Nephron (organoid): ENCODE measurements at regions not wholly inside any gene's neighbourhood (a gene's known extent, or its start where the extent isn't known, plus 50 kb on each side); places are given as distances from the start of the nearest gene placed in this dataset.
"Not testable (repeated sequence)": the region's sequence is repeated elsewhere in the genome, so short reads cannot be mapped to it uniquely, and the experiment has no call there.

Experiments used
- H3K27ac Mint-ChIP-seq, 3 experiments: 2 replicates each; pipeline ENCODE4 v1.8.0; 2020; ENCODE audit warnings: mixed read lengths in 3 of 3, mild to moderate bottlenecking in 2 of 3, moderate library complexity in 1 of 3
- H3K27me3 Mint-ChIP-seq: 2 replicates; pipeline ENCODE4 v1.8.0; 2021; ENCODE audit warnings: low read depth, mild to moderate bottlenecking, moderate library complexity, mixed read lengths
- H3K36me3 Mint-ChIP-seq: 2 replicates; pipeline ENCODE4 v1.8.0; 2020; ENCODE audit warnings: low read depth, mixed read lengths
- H3K4me1 Mint-ChIP-seq: 2 replicates; pipeline ENCODE4 v1.8.0; 2020; ENCODE audit warnings: mixed read lengths
- H3K4me3 Mint-ChIP-seq, 3 experiments: 2 replicates each; pipeline ENCODE4 v1.8.0; 2020; ENCODE audit warnings: mild to moderate bottlenecking in 3 of 3, mixed read lengths in 3 of 3, moderate library complexity in 2 of 3
- H3K9me3 Mint-ChIP-seq: 2 replicates; pipeline ENCODE4 v1.8.0; 2020; ENCODE audit warnings: mixed read lengths
- CTCF ChIP-seq, 3 experiments: fragments of 200-600 bp; sonication (generic); IDR thresholded peaks; one replicate each; pipeline ENCODE4 v1.5.0; 2021; ENCODE audit warnings: antibody characterized with exemption in 3 of 3; ENCODE audit not compliant: unreplicated experiment in 3 of 3

- Mint-ChIP-seq H3K4me1 (no peaks in the 10 kb centered on the region), H3K27me3 (peaks cover 7% of the 10 kb centered on the region), H3K36me3 (no peaks in the 10 kb centered on the region), H3K9me3 (peaks cover 7% of the 10 kb centered on the region), H3K27ac (no peak overlapping the region), H3K4me3 (no peak overlapping the region)
- TF ChIP-seq CTCF (IDR thresholded peaks at IDR 0.05; ENCODE audit: unreplicated experiment in 3 of 3): no peak
These were observed 492.9 kb downstream of the CHSY3 start for GRCh38 chr5:130397132-130397531.

GRCh38 chr5:130391727-130392264, 487.5 kb downstream of the CHSY3 start:
- not testable (repeated sequence) for H3K9me3 Mint-ChIP-seq, H3K27me3 Mint-ChIP-seq, H3K4me3 Mint-ChIP-seq, H3K36me3 Mint-ChIP-seq, H3K27ac Mint-ChIP-seq, H3K4me1 Mint-ChIP-seq

GRCh38 chr5:130386155-130386554, 481.9 kb downstream of the CHSY3 start:
- peak overlapping the region in 2 of 3 experiments; percentile 10 to 15 for H3K27ac Mint-ChIP-seq

GRCh38 chr5:130385656-130386055, 481.4 kb downstream of the CHSY3 start:
- Mint-ChIP-seq H3K27ac (no peak overlapping the region), H3K9me3 (no peaks in the 10 kb centered on the region), H3K36me3 (no peaks in the 10 kb centered on the region), H3K27me3 (no peaks in the 10 kb centered on the region), H3K4me1 (peaks cover 5% of the 10 kb centered on the region), H3K4me3 (no peak overlapping the region)
- TF ChIP-seq CTCF (IDR thresholded peaks at IDR 0.05; ENCODE audit: unreplicated experiment in 3 of 3): no peak

More at GRCh38 chr5:130386155-130386554, 481.9 kb downstream of the CHSY3 start:
- H3K4me3 Mint-ChIP-seq: no peak overlapping the region
- no peaks in the 10 kb centered on the region for H3K27me3 Mint-ChIP-seq
- TF ChIP-seq CTCF (IDR thresholded peaks at IDR 0.05; ENCODE audit: unreplicated experiment in 3 of 3): no peak
- H3K36me3 Mint-ChIP-seq: no peaks in the 10 kb centered on the region
- peaks cover 5% of the 10 kb centered on the region for H3K4me1 Mint-ChIP-seq
- no peaks in the 10 kb centered on the region for H3K9me3 Mint-ChIP-seq

- Mint-ChIP-seq H3K4me3 (no peak overlapping the region), H3K27me3 (no peaks in the 10 kb centered on the region), H3K36me3 (no peaks in the 10 kb centered on the region), H3K9me3 (no peaks in the 10 kb centered on the region), H3K4me1 (no peaks in the 10 kb centered on the region), H3K27ac (no peak overlapping the region)
- TF ChIP-seq CTCF (IDR thresholded peaks at IDR 0.05; ENCODE audit: unreplicated experiment in 3 of 3): no peak
These were observed 461.7 kb downstream of the CHSY3 start for GRCh38 chr5:130365956-130366355.

GRCh38 chr5:130350131-130350530, 445.9 kb downstream of the CHSY3 start:
- H3K4me3 Mint-ChIP-seq: no peak overlapping the region
- H3K9me3 Mint-ChIP-seq: peaks cover 2% of the 10 kb centered on the region
- no peak overlapping the region for H3K27ac Mint-ChIP-seq
- no peaks in the 10 kb centered on the region for H3K4me1 Mint-ChIP-seq
- no peaks in the 10 kb centered on the region for H3K36me3 Mint-ChIP-seq
- H3K27me3 Mint-ChIP-seq: no peaks in the 10 kb centered on the region
- TF ChIP-seq CTCF (IDR thresholded peaks at IDR 0.05; ENCODE audit: unreplicated experiment in 3 of 3): no peak
